ENCODE measurements at regions not wholly inside any gene's neighbourhood (a gene's known extent, or its start where the extent isn't known, plus 50 kb on each side); places are given as distances from the start of the nearest gene placed in this dataset.

DNA sequence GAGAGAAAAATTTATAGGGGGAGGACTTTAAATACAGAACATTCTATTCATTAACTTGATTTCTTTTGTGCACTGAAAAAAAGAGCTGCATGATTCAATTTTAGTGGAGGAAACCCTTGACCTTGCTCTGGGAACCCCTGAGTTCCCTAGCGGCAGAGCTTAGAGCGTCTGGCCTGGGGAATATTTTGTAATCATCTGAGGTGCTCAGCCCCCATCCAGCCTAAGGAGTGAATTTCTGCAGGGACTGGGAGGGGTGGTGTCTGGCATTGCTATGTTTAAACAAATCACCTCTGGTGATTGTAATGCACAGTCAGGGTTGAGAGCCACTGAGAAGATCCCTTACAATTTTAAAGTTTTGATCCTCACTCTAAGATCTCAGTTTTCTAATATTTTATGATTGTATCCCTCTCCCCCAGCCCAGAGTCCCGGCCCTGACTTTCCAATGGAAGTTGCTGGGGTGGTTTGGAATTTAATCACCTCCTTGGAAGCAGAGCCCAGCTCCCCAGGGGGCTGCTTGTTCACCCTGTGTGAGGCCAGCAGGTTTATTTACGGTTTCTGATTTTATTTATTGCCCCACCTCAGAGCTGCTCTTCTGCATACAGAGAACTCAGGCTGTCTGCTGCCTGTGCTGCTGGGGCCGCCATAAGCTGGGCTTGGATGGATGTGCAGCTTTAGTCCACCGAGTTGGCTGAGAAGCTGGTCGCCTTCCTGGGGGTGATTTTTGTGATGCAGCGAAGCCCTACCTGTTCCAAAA, 263.1 kb downstream of the LRFN2 start:
- H3K27ac ChIP-seq: no peak overlapping the region
- H2AFZ ChIP-seq: no peak overlapping the region
- no peaks in the 10 kb centered on the region for H3K36me3 ChIP-seq (ENCODE audit: control insufficient read depth, insufficient read depth, low read length)
- H3K4me3 ChIP-seq (ENCODE audit: low read depth, low read length): no peak overlapping the region
- H3K27me3 ChIP-seq (ENCODE audit: control insufficient read depth, insufficient read depth, low read length): no peaks in the 10 kb centered on the region
- TF ChIP-seq, protein P1, sequence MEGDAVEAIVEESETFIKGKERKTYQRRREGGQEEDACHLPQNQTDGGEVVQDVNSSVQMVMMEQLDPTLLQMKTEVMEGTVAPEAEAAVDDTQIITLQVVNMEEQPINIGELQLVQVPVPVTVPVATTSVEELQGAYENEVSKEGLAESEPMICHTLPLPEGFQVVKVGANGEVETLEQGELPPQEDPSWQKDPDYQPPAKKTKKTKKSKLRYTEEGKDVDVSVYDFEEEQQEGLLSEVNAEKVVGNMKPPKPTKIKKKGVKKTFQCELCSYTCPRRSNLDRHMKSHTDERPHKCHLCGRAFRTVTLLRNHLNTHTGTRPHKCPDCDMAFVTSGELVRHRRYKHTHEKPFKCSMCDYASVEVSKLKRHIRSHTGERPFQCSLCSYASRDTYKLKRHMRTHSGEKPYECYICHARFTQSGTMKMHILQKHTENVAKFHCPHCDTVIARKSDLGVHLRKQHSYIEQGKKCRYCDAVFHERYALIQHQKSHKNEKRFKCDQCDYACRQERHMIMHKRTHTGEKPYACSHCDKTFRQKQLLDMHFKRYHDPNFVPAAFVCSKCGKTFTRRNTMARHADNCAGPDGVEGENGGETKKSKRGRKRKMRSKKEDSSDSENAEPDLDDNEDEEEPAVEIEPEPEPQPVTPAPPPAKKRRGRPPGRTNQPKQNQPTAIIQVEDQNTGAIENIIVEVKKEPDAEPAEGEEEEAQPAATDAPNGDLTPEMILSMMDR (IDR thresholded peaks at IDR 0.05): no peak
- H3K4me2 ChIP-seq (ENCODE audit: low read length): no peak overlapping the region
- no peaks in the 10 kb centered on the region for H3K79me2 ChIP-seq
- H3K4me1 ChIP-seq: no peaks in the 10 kb centered on the region
- H3K9me3 ChIP-seq (ENCODE audit: control insufficient read depth, low read length): no peaks in the 10 kb centered on the region
- H3K9ac ChIP-seq: no peak overlapping the region

DNA sequence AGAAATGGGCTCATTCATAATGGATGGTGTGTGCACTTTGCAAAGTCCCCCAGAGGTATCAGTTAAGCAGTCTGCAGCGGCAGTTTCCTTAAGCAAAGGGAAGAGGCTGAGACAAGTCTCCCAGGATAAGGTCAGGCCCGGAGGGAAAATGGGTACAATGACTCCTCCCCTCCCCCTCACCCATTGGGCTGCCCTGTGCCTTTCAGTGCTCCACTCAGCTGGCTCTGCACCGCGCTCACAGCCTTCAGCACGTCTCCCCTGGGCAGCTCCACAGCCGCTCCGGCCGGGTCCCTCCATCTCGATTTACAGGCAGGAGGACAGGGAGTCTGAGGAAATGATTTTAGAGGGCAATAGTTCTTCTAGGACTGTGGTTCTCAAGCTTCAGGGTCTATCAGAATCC, 264.8 kb downstream of the LRFN2 start:
- H3K4me1 ChIP-seq: no peaks in the 10 kb centered on the region
- TF ChIP-seq, protein P1 (IDR thresholded peaks at IDR 0.05): no peak
- H3K27me3 ChIP-seq (ENCODE audit: control insufficient read depth, insufficient read depth, low read length): no peaks in the 10 kb centered on the region
- no peak overlapping the region for H2AFZ ChIP-seq
- no peaks in the 10 kb centered on the region for H3K79me2 ChIP-seq
- no peak overlapping the region for H3K4me3 ChIP-seq (ENCODE audit: low read depth, low read length)
- H3K9me3 ChIP-seq (ENCODE audit: control insufficient read depth, low read length): no peaks in the 10 kb centered on the region
- no peaks in the 10 kb centered on the region for H3K36me3 ChIP-seq (ENCODE audit: control insufficient read depth, insufficient read depth, low read length)
- no peak overlapping the region for H3K27ac ChIP-seq
- H3K4me2 ChIP-seq (ENCODE audit: low read length): no peak overlapping the region
- H3K9ac ChIP-seq: no peak overlapping the region

DNA sequence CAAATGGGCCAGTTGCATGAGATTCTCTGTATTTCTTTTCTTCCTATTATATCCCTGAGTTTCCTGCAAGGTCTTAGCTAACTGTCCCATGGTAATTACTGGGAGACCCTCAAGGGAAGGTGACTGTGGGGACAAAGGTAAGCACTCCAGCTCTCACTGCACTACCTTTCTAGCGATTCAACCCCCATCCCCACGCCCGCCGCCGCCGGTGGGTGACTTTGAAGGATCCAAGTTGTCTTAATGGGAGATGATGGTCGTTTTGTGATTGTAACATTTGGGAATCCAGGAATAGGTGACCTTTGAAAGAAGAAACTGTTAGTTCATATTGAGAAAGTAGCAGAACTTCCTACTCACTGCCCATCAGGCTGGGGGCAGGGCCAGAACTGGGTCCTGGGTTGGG, 265.5 kb downstream of the LRFN2 start:
- TF ChIP-seq, protein P1 (IDR thresholded peaks at IDR 0.05): no peak
- Histone ChIP-seq H3K27ac (no peak overlapping the region), H3K4me1 (no peaks in the 10 kb centered on the region), H3K27me3 (ENCODE audit: control insufficient read depth, insufficient read depth, low read length) (no peaks in the 10 kb centered on the region), H2AFZ (no peak overlapping the region), H3K9me3 (ENCODE audit: control insufficient read depth, low read length) (no peaks in the 10 kb centered on the region), H3K4me3 (ENCODE audit: low read depth, low read length) (no peak overlapping the region), H3K79me2 (no peaks in the 10 kb centered on the region), H3K9ac (no peak overlapping the region), H3K36me3 (ENCODE audit: control insufficient read depth, insufficient read depth, low read length) (no peaks in the 10 kb centered on the region), H3K4me2 (ENCODE audit: low read length) (no peak overlapping the region)

DNA sequence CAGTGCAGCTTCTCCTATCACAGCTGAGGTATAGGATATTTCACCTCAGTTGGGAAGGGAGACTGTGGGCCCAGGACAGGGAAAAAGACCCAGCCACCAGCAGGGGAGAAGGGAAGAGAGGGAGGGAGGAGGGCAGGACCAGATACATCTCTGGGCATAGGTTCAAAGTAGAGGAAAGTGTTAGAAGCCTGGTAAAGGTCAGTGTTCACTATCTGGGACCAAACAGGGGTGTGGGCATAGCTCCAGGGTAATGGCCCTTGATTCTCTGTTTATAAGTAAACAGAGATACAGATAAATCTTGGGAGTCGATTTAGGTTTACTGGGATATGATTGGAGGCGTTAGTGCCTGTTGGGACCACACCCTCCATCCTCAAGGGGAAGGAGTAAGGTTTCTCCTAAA, 266.2 kb downstream of the LRFN2 start:
- TF ChIP-seq, protein P1 (IDR thresholded peaks at IDR 0.05): no peak
- H3K9ac ChIP-seq: no peak overlapping the region

DNA sequence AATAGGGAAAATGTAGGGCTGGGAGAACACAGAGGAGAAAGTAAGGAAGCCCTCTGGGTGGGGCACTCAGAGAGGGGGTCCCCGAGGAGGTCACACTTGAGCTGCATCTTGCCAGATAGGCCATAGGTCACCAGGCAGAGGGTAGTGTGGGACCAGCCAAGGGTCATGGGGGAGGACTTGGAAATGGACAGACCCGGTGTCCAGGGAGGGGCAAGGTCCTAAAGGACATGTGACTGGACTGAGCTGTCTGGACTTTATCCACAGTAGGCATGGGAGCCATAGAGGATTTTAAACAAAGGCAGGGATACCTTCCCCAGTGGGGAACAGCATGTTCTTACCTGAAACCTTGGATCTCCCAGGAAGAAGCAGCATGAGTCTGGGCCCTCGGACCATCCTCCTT, 266.7 kb downstream of the LRFN2 start:
- H3K4me1 ChIP-seq: no peaks in the 10 kb centered on the region
- H3K79me2 ChIP-seq: no peaks in the 10 kb centered on the region
- H3K4me3 ChIP-seq (ENCODE audit: low read depth, low read length): no peak overlapping the region
- H3K36me3 ChIP-seq (ENCODE audit: control insufficient read depth, insufficient read depth, low read length): no peaks in the 10 kb centered on the region
- H3K9ac ChIP-seq: no peak overlapping the region
- TF ChIP-seq, protein P1 (IDR thresholded peaks at IDR 0.05): no peak
- H3K27ac ChIP-seq: no peak overlapping the region
- no peak overlapping the region for H3K4me2 ChIP-seq (ENCODE audit: low read length)
- H3K27me3 ChIP-seq (ENCODE audit: control insufficient read depth, insufficient read depth, low read length): no peaks in the 10 kb centered on the region
- no peaks in the 10 kb centered on the region for H3K9me3 ChIP-seq (ENCODE audit: control insufficient read depth, low read length)
- no peak overlapping the region for H2AFZ ChIP-seq

More for the DNA sequence above, 266.2 kb downstream of the LRFN2 start:
- Histone ChIP-seq H3K9me3 (ENCODE audit: control insufficient read depth, low read length) (no peaks in the 10 kb centered on the region), H3K27ac (no peak overlapping the region), H3K4me2 (ENCODE audit: low read length) (no peak overlapping the region), H3K4me1 (no peaks in the 10 kb centered on the region), H3K4me3 (ENCODE audit: low read depth, low read length) (no peak overlapping the region), H3K27me3 (ENCODE audit: control insufficient read depth, insufficient read depth, low read length) (no peaks in the 10 kb centered on the region), H3K36me3 (ENCODE audit: control insufficient read depth, insufficient read depth, low read length) (no peaks in the 10 kb centered on the region), H2AFZ (no peak overlapping the region), H3K79me2 (no peaks in the 10 kb centered on the region)

All from parathyroid adenoma (tissue), 2 donors.